ENCODE measurements at regions not wholly inside any gene's neighbourhood (a gene's known extent, or its start where the extent isn't known, plus 50 kb on each side); places are given as distances from the start of the nearest gene placed in this dataset.
"Not testable (repeated sequence)": the region's sequence is repeated elsewhere in the genome, so short reads cannot be mapped to it uniquely, and the experiment has no call there.

GRCh38 chr18:38494065-38494464 lies 928.5 kb upstream of the CELF4 start:
- Histone ChIP-seq H3K4me3 (IDR thresholded peaks at IDR 0.05; ENCODE audit: insufficient read depth, low read depth, low read length) (no peak overlapping the region), H3K27me3 (ENCODE audit: insufficient read depth, low read depth) (no peaks in the 10 kb centered on the region), H3K79me2 (ENCODE audit: insufficient read depth, low read depth) (no peaks in the 10 kb centered on the region), H3K4me2 (no peak overlapping the region), H3K4me1 (ENCODE audit: low read depth, poor library complexity, severe bottlenecking) (no peaks in the 10 kb centered on the region), H2AFZ (ENCODE audit: low read depth) (no peak overlapping the region), H3K9ac (no peak overlapping the region), H3K27ac (no peak overlapping the region), H3K36me3 (ENCODE audit: insufficient read depth) (no peaks in the 10 kb centered on the region), H4K20me1 (ENCODE audit: insufficient read depth) (no peaks in the 10 kb centered on the region)
- no peak for TF ChIP-seq CTCF (conservative IDR thresholded peaks at IDR 0.05; ENCODE audit: low read depth, low read length)

- no peaks in the 10 kb centered on the region for H3K27me3 ChIP-seq (ENCODE audit: insufficient read depth, low read depth)
- no peaks in the 10 kb centered on the region for H4K20me1 ChIP-seq (ENCODE audit: insufficient read depth)
- H3K36me3 ChIP-seq (ENCODE audit: insufficient read depth): no peaks in the 10 kb centered on the region
- TF ChIP-seq CTCF (conservative IDR thresholded peaks at IDR 0.05; ENCODE audit: low read depth, low read length): no peak
- no peaks in the 10 kb centered on the region for H3K79me2 ChIP-seq (ENCODE audit: insufficient read depth, low read depth)
- H3K4me1 ChIP-seq (ENCODE audit: low read depth, poor library complexity, severe bottlenecking): no peaks in the 10 kb centered on the region
- no peak overlapping the region for H3K4me3 ChIP-seq (IDR thresholded peaks at IDR 0.05; ENCODE audit: insufficient read depth, low read depth, low read length)
- no peak overlapping the region for H3K27ac ChIP-seq
- H2AFZ ChIP-seq (ENCODE audit: low read depth): no peak overlapping the region
- H3K9ac ChIP-seq: no peak overlapping the region
- H3K4me2 ChIP-seq: no peak overlapping the region
Measured at GRCh38 chr18:38491195-38491594, 925.6 kb upstream of the CELF4 start.

GRCh38 chr18:38489721-38490120 lies 924.1 kb upstream of the CELF4 start:
- not testable (repeated sequence) for H2AFZ ChIP-seq (ENCODE audit: low read depth); H4K20me1 ChIP-seq (ENCODE audit: insufficient read depth); H3K4me1 ChIP-seq (ENCODE audit: low read depth, poor library complexity, severe bottlenecking); H3K27me3 ChIP-seq (ENCODE audit: insufficient read depth, low read depth); H3K4me3 ChIP-seq (IDR thresholded peaks at IDR 0.05; ENCODE audit: insufficient read depth, low read depth, low read length); H3K9ac ChIP-seq; H3K79me2 ChIP-seq (ENCODE audit: insufficient read depth, low read depth); H3K27ac ChIP-seq; H3K4me2 ChIP-seq; H3K36me3 ChIP-seq (ENCODE audit: insufficient read depth)

- Histone ChIP-seq H3K27ac (no peak overlapping the region), H3K9ac (no peak overlapping the region), H3K4me1 (ENCODE audit: low read depth, poor library complexity, severe bottlenecking) (no peaks in the 10 kb centered on the region), H3K4me2 (no peak overlapping the region), H3K27me3 (ENCODE audit: insufficient read depth, low read depth) (no peaks in the 10 kb centered on the region), H3K36me3 (ENCODE audit: insufficient read depth) (no peaks in the 10 kb centered on the region), H2AFZ (ENCODE audit: low read depth) (no peak overlapping the region), H3K4me3 (IDR thresholded peaks at IDR 0.05; ENCODE audit: insufficient read depth, low read depth, low read length) (no peak overlapping the region), H3K79me2 (ENCODE audit: insufficient read depth, low read depth) (no peaks in the 10 kb centered on the region), H4K20me1 (ENCODE audit: insufficient read depth) (no peaks in the 10 kb centered on the region)
- TF ChIP-seq CTCF (conservative IDR thresholded peaks at IDR 0.05; ENCODE audit: low read depth, low read length): no peak
Measured at GRCh38 chr18:38487521-38487920, 921.9 kb upstream of the CELF4 start.

- no peaks in the 10 kb centered on the region for H3K4me1 ChIP-seq (ENCODE audit: low read depth, poor library complexity, severe bottlenecking)
Measured at GRCh38 chr18:38483326-38483725, 917.7 kb upstream of the CELF4 start.

More at GRCh38 chr18:38483326-38483725, 917.7 kb upstream of the CELF4 start:
- H3K9ac ChIP-seq: no peak overlapping the region
- no peaks in the 10 kb centered on the region for H3K79me2 ChIP-seq (ENCODE audit: insufficient read depth, low read depth)
- no peaks in the 10 kb centered on the region for H3K27me3 ChIP-seq (ENCODE audit: insufficient read depth, low read depth)
- no peaks in the 10 kb centered on the region for H3K36me3 ChIP-seq (ENCODE audit: insufficient read depth)
- no peak overlapping the region for H2AFZ ChIP-seq (ENCODE audit: low read depth)
- no peak overlapping the region for H3K27ac ChIP-seq
- H4K20me1 ChIP-seq (ENCODE audit: insufficient read depth): no peaks in the 10 kb centered on the region
- no peak overlapping the region for H3K4me3 ChIP-seq (IDR thresholded peaks at IDR 0.05; ENCODE audit: insufficient read depth, low read depth, low read length)
- no peak for TF ChIP-seq CTCF (conservative IDR thresholded peaks at IDR 0.05; ENCODE audit: low read depth, low read length)
- H3K4me2 ChIP-seq: no peak overlapping the region
